GM12873 (cell line): ENCODE measurements at regions not wholly inside any gene's neighbourhood (a gene's known extent, or its start where the extent isn't known, plus 50 kb on each side); places are given as distances from the start of the nearest gene placed in this dataset.

Experiments used
- TF ChIP-seq, protein P1 (sequence below): IDR thresholded peaks from 2 replicates; pipeline ENCODE4 v1.5.1; 2012; ENCODE audit warnings: low read depth, mild to moderate bottlenecking, moderate library complexity, low read length, control low read depth; ENCODE audit not compliant: insufficient read depth; ENCODE audit errors: missing control alignments

DNA sequence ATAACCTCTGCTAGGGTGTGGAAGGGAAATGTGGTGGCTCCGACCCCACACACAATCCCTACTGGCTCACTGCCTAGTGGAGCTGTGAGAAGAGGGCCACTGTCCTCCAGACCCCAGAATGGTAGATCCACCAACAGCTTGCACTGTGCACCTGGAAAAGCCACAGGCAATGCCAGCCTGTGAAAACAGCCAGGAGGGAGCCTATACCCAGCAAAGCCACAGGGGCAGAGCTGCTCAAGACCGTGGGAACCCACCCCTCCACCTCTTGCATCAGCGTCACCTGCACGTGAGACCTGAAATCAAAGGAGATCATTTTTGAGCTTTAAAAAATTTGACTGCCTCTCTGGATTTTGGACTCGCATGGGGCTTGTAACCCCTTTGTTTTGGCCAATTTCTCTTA lies 249.0 kb upstream of the CDH2 start:
- TF ChIP-seq, protein P1, sequence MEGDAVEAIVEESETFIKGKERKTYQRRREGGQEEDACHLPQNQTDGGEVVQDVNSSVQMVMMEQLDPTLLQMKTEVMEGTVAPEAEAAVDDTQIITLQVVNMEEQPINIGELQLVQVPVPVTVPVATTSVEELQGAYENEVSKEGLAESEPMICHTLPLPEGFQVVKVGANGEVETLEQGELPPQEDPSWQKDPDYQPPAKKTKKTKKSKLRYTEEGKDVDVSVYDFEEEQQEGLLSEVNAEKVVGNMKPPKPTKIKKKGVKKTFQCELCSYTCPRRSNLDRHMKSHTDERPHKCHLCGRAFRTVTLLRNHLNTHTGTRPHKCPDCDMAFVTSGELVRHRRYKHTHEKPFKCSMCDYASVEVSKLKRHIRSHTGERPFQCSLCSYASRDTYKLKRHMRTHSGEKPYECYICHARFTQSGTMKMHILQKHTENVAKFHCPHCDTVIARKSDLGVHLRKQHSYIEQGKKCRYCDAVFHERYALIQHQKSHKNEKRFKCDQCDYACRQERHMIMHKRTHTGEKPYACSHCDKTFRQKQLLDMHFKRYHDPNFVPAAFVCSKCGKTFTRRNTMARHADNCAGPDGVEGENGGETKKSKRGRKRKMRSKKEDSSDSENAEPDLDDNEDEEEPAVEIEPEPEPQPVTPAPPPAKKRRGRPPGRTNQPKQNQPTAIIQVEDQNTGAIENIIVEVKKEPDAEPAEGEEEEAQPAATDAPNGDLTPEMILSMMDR, result no peak

DNA sequence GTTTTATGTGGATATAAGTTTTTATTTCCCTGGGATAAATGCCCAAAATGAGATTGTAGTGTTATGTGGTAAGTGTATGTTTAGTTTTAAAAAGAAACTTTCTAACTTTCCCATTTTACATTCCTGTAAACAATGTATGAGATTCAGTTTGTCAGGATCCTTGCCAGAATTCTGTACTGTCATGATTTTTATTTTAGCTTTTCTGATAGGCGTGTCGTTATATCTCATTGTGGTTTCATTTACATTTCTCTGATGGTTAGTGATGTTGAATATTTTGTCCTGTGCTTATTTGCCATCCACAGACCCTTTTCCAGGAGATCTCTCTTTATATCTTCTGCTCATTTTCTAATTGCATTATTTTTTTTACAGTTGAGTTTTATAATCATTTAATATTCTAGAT lies 245.6 kb upstream of the CDH2 start:
- TF ChIP-seq, protein P1, result no peak

DNA sequence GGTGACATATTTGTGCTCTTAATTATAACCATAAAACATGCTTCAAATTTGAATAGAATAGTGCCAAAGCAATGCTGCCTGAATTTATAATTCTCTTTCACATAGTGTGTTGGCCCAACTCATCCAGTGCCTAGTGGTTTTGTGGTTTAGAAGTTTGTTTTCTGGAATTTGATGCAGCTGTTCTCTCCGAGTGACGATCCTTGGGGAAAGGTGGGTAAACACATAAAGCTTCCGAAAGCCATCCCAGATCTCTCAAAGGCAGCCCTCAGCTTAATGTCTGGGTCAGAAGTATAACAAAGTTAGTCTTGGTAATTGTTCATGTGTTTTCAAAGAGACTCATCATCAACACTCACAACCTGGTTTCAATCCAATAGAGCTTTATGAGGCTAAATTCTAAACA lies 235.6 kb upstream of the CDH2 start:
- TF ChIP-seq, protein P1, result no peak

DNA sequence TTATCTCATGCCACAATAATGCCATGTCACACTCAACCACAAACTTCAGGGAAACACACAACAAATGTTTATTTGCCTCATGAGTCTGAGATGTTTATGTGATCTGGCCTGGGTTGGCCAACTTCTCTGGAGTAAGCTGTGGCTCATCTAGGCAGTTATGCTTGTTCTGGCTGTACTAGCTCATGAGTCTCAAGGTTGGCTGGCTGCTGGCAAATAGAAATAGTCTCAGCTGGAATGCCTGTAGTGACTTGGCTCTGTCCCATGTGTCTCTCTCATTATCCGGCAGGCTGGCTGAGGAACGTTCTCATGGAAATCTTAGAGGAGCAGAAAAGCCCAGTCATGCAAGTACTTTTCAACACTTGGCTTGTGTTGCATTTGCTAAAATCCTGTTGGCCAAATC lies 234.9 kb upstream of the CDH2 start:
- TF ChIP-seq, protein P1, result no peak

DNA sequence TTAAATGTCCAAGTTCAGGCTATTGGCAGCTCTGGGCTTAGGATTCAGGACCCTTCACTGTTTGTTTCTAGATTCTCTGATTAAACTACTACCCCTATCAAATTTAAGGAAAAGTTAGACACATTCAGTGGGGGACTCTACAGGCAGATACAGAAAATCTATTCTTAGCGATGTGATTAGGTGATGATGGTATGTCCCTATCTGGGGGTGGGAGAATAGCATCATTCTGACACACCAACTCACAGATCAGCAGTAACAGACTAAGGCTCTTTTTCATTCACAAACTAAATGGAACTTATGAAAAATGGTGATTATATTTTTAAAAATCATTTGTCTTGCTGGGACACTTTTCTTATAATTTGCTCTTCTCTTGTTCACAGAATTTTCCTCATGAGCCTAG lies 232.9 kb upstream of the CDH2 start:
- TF ChIP-seq, protein P1, result no peak

DNA sequence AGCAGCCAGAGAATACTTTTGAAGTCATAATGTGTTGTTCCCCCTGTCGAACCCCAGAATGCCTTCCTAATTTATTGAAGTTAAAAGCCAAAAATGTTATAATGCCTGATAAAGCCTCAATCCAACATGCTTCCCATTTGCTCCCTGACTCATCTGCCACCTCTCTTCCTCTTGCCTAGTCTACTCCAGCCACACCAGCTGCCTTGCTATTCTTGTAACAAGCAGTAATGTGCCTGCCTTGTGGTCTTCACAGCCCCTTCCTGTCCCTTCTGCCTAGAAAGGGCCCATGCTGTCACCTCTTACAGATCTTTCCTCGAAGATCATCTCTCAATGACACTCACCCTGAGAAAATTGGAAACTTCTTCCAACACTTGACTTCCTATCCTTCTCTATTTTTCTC lies 231.6 kb upstream of the CDH2 start:
- TF ChIP-seq, protein P1, result no peak

DNA sequence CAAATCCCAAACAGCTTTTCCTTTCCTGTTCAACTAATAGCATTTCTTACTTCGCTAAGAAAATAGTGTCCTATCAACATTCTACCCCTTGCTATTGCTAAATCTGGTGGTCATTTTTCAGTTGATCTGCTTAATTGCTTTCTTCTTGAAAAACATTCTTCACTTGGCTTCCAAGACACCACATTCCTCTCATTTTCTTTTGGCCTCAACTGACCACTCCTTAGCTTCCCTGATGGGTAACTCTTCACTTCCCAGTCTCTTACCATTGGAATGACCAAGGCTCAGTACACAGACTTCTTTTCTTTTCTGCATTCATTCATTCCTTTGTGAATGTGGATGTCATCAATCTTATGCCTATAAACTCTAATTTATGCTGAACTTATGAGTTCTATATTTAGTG lies 230.8 kb upstream of the CDH2 start:
- TF ChIP-seq, protein P1, result no peak
